A673 (cell line): ENCODE measurements at regions not wholly inside any gene's neighbourhood (a gene's known extent, or its start where the extent isn't known, plus 50 kb on each side); places are given as distances from the start of the nearest gene placed in this dataset.
A peak's percentile ranks its signal among the peaks of the same experiment; 100 is the strongest.

Source experiments
- BruUV-seq: library from RNA; stranded (reverse); fragments of 400-500 nt; replicated peaks from 2 replicates; lab custom pipeline; 2021; lab: Mats Ljungman, UMichigan
- CTCF ChIA-PET: fragments of 300-600 bp; sonication (Branson Sonifier 250); formaldehyde crosslinking; loops from one replicate; lab custom pipeline; 2022; ENCODE audit warnings: antibody characterized with exemption; lab: Charles Lee
- POLR2A ChIA-PET: fragments of 300-600 bp; sonication (Branson Sonifier 250); formaldehyde crosslinking; loops from one replicate; lab custom pipeline; 2022; ENCODE audit warnings: antibody characterized with exemption; ENCODE audit not compliant: low non-redundant PET; lab: Charles Lee
- DNase-seq: peaks from one replicate; pipeline ENCODE4 v3.0.0-alpha.2; 2015; ENCODE audit warnings: low spot score
- H3K27ac ChIP-seq: fragments of 200-600 bp; sonication (generic); 2 replicates; pipeline ENCODE4 v1.5.1; 2016; ENCODE audit warnings: mixed run types, low read depth, mild to moderate bottlenecking, mixed read lengths, antibody characterized with exemption, low read length; ENCODE audit not compliant: poor library complexity, severe bottlenecking
- H3K27me3 ChIP-seq: fragments of 200-600 bp; sonication (generic); replicated peaks from 2 replicates; pipeline ENCODE4 v1.6.1; 2017; ENCODE audit warnings: mixed run types, low read depth, mild to moderate bottlenecking, mixed read lengths, antibody characterized with exemption, low read length; ENCODE audit not compliant: insufficient read depth, poor library complexity
- H3K36me3 ChIP-seq: fragments of 200-600 bp; sonication (generic); 2 replicates; pipeline ENCODE4 v1.6.1; 2016; ENCODE audit warnings: mixed run types, mild to moderate bottlenecking, mixed read lengths, antibody characterized with exemption, low read length; ENCODE audit not compliant: insufficient read depth, poor library complexity, severe bottlenecking
- H3K4me1 ChIP-seq: fragments of 200-600 bp; sonication (generic); 2 replicates; pipeline ENCODE4 v1.6.1; 2017; ENCODE audit warnings: mixed run types, mild to moderate bottlenecking, mixed read lengths, antibody characterized with exemption, low read length; ENCODE audit not compliant: insufficient read depth, poor library complexity, severe bottlenecking
- H3K4me3 ChIP-seq: fragments of 200-600 bp; sonication (generic); 2 replicates; pipeline ENCODE4 v1.5.1; 2016; ENCODE audit warnings: low read depth, mixed run types, mild to moderate bottlenecking, mixed read lengths, low read length; ENCODE audit not compliant: poor library complexity, severe bottlenecking
- H3K9me3 ChIP-seq: fragments of 200-600 bp; sonication (generic); 2 replicates; pipeline ENCODE4 v1.6.1; 2016; ENCODE audit warnings: mixed run types, low read depth, mild to moderate bottlenecking, mixed read lengths, antibody characterized with exemption, low read length; ENCODE audit not compliant: poor library complexity, severe bottlenecking
- EZH2 ChIP-seq: fragments of 200-600 bp; sonication (generic); IDR thresholded peaks from 2 replicates; pipeline ENCODE4 v1.6.1; 2017; ENCODE audit warnings: borderline replicate concordance, low read depth, mild to moderate bottlenecking, mixed read lengths, antibody characterized with exemption, low read length; ENCODE audit not compliant: poor library complexity, severe bottlenecking
- intact Hi-C: fragments of 100-400 bp; cut with micrococcal nuclease; formaldehyde crosslinking; loops from one replicate; pipeline ENCODE4 v1.10.0; 2022; ENCODE audit not compliant: unreplicated experiment
- TF ChIP-seq, protein P1 (sequence below): fragments of 300-800, 200-600 bp; sonication (generic); conservative IDR thresholded peaks from 2 replicates; pipeline ENCODE4 v1.5.1; 2017; ENCODE audit warnings: low read depth, mild to moderate bottlenecking, antibody characterized with exemption, low read length, moderate library complexity, mixed read lengths

DNA sequence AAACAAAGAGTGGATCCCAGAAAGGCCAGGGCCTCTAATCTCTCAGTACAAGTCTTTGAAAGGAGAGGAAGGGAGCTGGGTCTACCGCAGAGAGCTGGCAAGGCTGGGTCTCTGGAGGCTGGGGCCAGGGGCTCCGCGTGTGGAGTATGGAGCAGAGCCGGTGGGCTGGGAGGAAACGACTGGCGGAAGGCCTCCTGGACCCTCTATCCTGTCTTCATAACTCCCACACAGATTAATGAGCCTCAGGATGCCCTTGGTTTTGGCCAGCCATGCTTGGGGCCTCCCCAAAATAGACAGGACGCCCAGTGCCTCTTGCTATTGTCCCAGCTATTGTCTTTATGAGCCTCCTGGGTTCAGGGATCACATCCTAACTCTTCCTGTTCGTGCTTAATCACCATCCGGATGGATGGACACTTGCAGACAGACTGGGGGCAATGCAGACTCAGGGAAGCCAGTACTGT lies 306.4 kb downstream of the DHX35 start:
- no peak for TF ChIP-seq EZH2
- TF ChIP-seq, protein P1, sequence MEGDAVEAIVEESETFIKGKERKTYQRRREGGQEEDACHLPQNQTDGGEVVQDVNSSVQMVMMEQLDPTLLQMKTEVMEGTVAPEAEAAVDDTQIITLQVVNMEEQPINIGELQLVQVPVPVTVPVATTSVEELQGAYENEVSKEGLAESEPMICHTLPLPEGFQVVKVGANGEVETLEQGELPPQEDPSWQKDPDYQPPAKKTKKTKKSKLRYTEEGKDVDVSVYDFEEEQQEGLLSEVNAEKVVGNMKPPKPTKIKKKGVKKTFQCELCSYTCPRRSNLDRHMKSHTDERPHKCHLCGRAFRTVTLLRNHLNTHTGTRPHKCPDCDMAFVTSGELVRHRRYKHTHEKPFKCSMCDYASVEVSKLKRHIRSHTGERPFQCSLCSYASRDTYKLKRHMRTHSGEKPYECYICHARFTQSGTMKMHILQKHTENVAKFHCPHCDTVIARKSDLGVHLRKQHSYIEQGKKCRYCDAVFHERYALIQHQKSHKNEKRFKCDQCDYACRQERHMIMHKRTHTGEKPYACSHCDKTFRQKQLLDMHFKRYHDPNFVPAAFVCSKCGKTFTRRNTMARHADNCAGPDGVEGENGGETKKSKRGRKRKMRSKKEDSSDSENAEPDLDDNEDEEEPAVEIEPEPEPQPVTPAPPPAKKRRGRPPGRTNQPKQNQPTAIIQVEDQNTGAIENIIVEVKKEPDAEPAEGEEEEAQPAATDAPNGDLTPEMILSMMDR: no peak
- DNase-seq: no peak
- ChIA-PET POLR2A (no interaction called here), CTCF (interaction anchor here (0.5 kb wide), 1 partner anchor 606 kb away, joined by 3 read pairs; no protein-coding TSS in a partner anchor)
- intact Hi-C loops: loop anchor here (5.0 to 10.0 kb wide), 4 partner anchors 604 to 1694 kb away; partner anchors contain the start of gene MAFB
- Histone ChIP-seq H3K4me1 (peaks cover 15% of the 10 kb centered on the region), H3K36me3 (no peaks in the 10 kb centered on the region), H3K4me3 (no peak overlapping the region), H3K27me3 (no peaks in the 10 kb centered on the region), H3K9me3 (no peaks in the 10 kb centered on the region), H3K27ac (no peak overlapping the region)
- BruUV-seq: no TSS peak

DNA sequence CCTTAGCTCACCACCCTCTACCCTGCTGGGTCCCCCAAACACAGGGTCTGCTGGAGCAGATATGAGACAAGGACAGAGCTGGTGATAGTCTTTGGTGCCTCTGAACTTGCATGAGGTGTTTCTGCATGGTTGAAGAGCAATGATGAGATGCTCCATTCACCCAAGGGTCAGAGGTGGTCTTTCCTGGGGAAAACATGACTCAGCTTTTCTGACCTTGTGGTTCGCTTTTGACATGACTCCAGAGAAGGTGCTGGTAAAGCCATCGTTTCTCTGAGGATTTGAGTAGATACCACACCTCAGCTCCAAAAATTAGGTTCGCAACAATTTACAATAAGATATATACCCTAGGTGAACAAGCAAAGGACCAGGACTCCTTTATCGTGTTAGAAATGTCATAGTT lies 304.8 kb downstream of the DHX35 start:
- CTCF ChIA-PET: interaction anchor here (0.8 kb wide), 1 partner anchor 607 kb away, joined by 3 read pairs; no protein-coding TSS in a partner anchor
- Histone ChIP-seq H3K4me1 (peaks cover 15% of the 10 kb centered on the region), H3K27ac (no peak overlapping the region), H3K9me3 (no peaks in the 10 kb centered on the region), H3K36me3 (no peaks in the 10 kb centered on the region), H3K4me3 (no peak overlapping the region), H3K27me3 (no peaks in the 10 kb centered on the region)
- POLR2A ChIA-PET: no interaction called here
- no TSS peak for BruUV-seq
- intact Hi-C loops: loop anchor here (5.0 to 10.0 kb wide), 4 partner anchors 605 to 1695 kb away; partner anchors contain the start of gene MAFB
- no peak for TF ChIP-seq EZH2
- TF ChIP-seq, protein P1: no peak
- DNase-seq: no peak

DNA sequence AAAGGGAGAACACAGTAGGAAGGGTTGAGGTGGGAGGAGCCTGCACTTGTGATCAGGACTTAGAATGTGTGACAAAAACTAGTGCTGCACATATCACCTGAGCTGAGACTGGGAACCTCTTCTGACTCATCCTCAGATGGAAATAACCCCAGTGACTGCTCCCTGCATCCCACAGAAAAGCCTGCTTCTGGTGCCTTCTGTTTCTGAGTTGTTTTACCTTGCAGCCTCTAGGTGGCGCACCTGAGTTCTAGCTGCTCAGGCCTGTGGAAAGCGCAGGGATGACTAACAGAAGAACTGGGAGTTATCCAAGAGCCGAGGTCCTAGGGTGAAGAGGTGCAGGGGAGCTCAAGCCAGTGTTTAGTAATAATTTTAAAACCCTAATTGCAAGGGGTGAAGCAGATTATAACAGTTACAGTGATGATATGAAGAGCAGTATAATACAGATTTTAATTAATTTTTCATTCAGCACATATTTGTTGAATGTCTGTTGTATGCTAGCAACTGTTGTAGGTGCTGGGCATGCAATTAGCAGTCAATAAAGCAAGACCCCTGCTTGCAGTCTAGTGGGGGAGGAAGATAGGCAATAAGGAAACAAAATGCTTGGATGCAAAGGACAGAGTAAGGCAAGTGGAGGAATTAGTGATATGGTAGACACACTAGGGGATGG lies 302.5 kb downstream of the DHX35 start:
- Histone ChIP-seq H3K27ac (no peak overlapping the region), H3K36me3 (no peaks in the 10 kb centered on the region), H3K4me3 (no peak overlapping the region), H3K9me3 (no peaks in the 10 kb centered on the region), H3K27me3 (no peaks in the 10 kb centered on the region), H3K4me1 (no peaks in the 10 kb centered on the region)
- ChIA-PET POLR2A (no interaction called here), CTCF (interaction anchor here (0.6 to 1.0 kb wide), 3 partner anchors 134 to 371 kb away, joined by 3 read pairs; no protein-coding TSS in a partner anchor)
- intact Hi-C loops: loop anchor here (5.0 to 10.0 kb wide), 5 partner anchors 608 to 1698 kb away; partner anchors contain the start of gene MAFB
- DNase-seq: peak; percentile 71
- no TSS peak for BruUV-seq
- TF ChIP-seq, protein P1: peak; percentile 94
- TF ChIP-seq EZH2: no peak
